HEK293T (cell line): ENCODE measurements at regions not wholly inside any gene's neighbourhood (a gene's known extent, or its start where the extent isn't known, plus 50 kb on each side); places are given as distances from the start of the nearest gene placed in this dataset.

Experiments used
- CTBP1 ChIP-seq: fragments of 450-650 bp; IDR thresholded peaks from 2 replicates; pipeline ENCODE4 v1.6.1; 2016; ENCODE audit warnings: borderline replicate concordance
- FOXK2 ChIP-seq: fragments of 450-650 bp; IDR thresholded peaks from 2 replicates; pipeline ENCODE4 v1.6.1; 2016; ENCODE audit warnings: mild to moderate bottlenecking
- FOXM1 ChIP-seq: fragments of 450-650 bp; IDR thresholded peaks from 2 replicates; pipeline ENCODE4 v1.6.1; 2017; ENCODE audit warnings: mild to moderate bottlenecking, borderline replicate concordance
- HDGF ChIP-seq: fragments of 450-650 bp; IDR thresholded peaks from 2 replicates; pipeline ENCODE4 v1.6.1; 2017; ENCODE audit warnings: antibody characterized with exemption, borderline replicate concordance
- NFRKB ChIP-seq: fragments of 450-650 bp; IDR thresholded peaks from 2 replicates; pipeline ENCODE4 v1.6.1; 2016; ENCODE audit warnings: mild to moderate bottlenecking, moderate library complexity
- SP1 ChIP-seq: fragments of 450-650 bp; IDR thresholded peaks from 2 replicates; pipeline ENCODE4 v1.6.1; 2017
- TARDBP ChIP-seq: fragments of 450-650 bp; IDR thresholded peaks from 2 replicates; pipeline ENCODE4 v1.6.1; 2016

DNA sequence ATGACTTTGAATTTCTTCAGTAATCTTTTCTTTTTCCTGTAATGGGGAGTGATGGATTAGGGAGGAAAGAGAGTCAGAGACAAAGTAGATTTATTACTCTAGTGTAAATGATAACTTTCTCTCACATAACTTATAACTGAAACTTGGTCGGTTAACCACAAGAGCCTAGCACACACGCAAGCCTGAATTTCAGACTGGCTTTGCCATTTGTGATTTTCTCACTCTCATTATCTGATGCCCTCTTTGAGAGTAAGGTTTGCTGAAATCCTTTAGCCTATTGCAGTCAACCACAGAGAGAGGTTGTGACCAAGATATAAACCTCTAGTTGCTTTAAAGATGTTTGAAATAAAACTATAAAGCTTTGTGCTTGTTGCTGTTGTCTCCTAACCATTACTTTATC is 117.9 kb upstream of the NETO1 start:
- TF ChIP-seq HDGF = no peak
- no peak for TF ChIP-seq TARDBP
- no peak for TF ChIP-seq CTBP1
- TF ChIP-seq NFRKB = no peak
- TF ChIP-seq SP1 = no peak
- no peak for TF ChIP-seq FOXK2
- TF ChIP-seq FOXM1 = no peak
